GM23338 (cell line): ENCODE measurements at regions not wholly inside any gene's neighbourhood (a gene's known extent, or its start where the extent isn't known, plus 50 kb on each side); places are given as distances from the start of the nearest gene placed in this dataset.

Experiments used
- ATAC-seq: fragments of 200-7000 bp; cut with Tn5 transposase; 3 replicates; pipeline ENCODE4 v1.9.1; 2020
- DNase-seq: peaks from one replicate; pipeline ENCODE4 v3.0.0-alpha.2; 2015; ENCODE audit warnings: low spot score
- H2AFZ ChIP-seq: fragments of 200-600 bp; sonication (generic); 2 replicates; pipeline ENCODE4 v1.8.0; 2016; ENCODE audit warnings: antibody characterized with exemption, mild to moderate bottlenecking, moderate library complexity
- H3F3A ChIP-seq: fragments of 200-600 bp; sonication (generic); replicated peaks from 2 replicates; pipeline ENCODE4 v1.8.0; 2017; ENCODE audit warnings: antibody characterized with exemption, mixed run types, low read depth
- H3K27ac ChIP-seq: fragments of 200-600 bp; sonication (generic); 2 replicates; pipeline ENCODE4 v1.6.1; 2016; ENCODE audit warnings: low read depth
- H3K27me3 ChIP-seq: fragments of 200-600 bp; sonication (generic); 2 replicates; pipeline ENCODE4 v1.8.0; 2016; ENCODE audit warnings: mild to moderate bottlenecking, mixed run types, moderate library complexity; ENCODE audit not compliant: insufficient read depth
- H3K36me3 ChIP-seq: fragments of 200-600 bp; sonication (generic); 2 replicates; pipeline ENCODE4 v1.8.0; 2016; ENCODE audit warnings: mild to moderate bottlenecking; ENCODE audit not compliant: insufficient read depth
- H3K4me1 ChIP-seq: fragments of 200-600 bp; sonication (generic); 2 replicates; pipeline ENCODE4 v1.8.0; 2016; ENCODE audit warnings: mild to moderate bottlenecking, moderate library complexity; ENCODE audit not compliant: insufficient read depth
- H3K4me2 ChIP-seq: fragments of 200-600 bp; sonication (generic); 2 replicates; pipeline ENCODE4 v1.7.1; 2017; ENCODE audit warnings: mixed run types
- H3K4me3 ChIP-seq: fragments of 200-600 bp; sonication (generic); 2 replicates; pipeline ENCODE4 v1.6.1; 2016; ENCODE audit warnings: mixed run types
- H3K79me2 ChIP-seq: fragments of 200-600 bp; sonication (generic); replicated peaks from 2 replicates; pipeline ENCODE4 v1.8.0; 2017; ENCODE audit warnings: mild to moderate bottlenecking; ENCODE audit not compliant: insufficient read depth
- H3K9me2 ChIP-seq: fragments of 200-600 bp; sonication (generic); 2 replicates; pipeline ENCODE4 v1.8.0; 2017; ENCODE audit not compliant: insufficient read depth
- H4K20me1 ChIP-seq: fragments of 200-600 bp; sonication (generic); replicated peaks from 2 replicates; pipeline ENCODE4 v1.8.0; 2017; ENCODE audit warnings: mild to moderate bottlenecking; ENCODE audit not compliant: insufficient read depth
- H3K27ac Mint-ChIP-seq: 2 replicates; pipeline ENCODE4 v1.8.0; 2020; ENCODE audit warnings: inconsistent platforms, mild to moderate bottlenecking, moderate library complexity, mixed read lengths
- H3K27me3 Mint-ChIP-seq: 3 replicates; pipeline ENCODE4 v1.8.0; 2022; ENCODE audit warnings: low read depth, mild to moderate bottlenecking, moderate library complexity, mixed read lengths, inconsistent platforms; ENCODE audit not compliant: insufficient read depth, poor library complexity
- H3K36me3 Mint-ChIP-seq: 3 replicates; pipeline ENCODE4 v1.8.0; 2021; ENCODE audit warnings: low read depth, mild to moderate bottlenecking, inconsistent platforms, moderate library complexity, mixed read lengths
- H3K4me1 Mint-ChIP-seq: 3 replicates; pipeline ENCODE4 v1.8.0; 2020; ENCODE audit warnings: mild to moderate bottlenecking, inconsistent platforms, mixed read lengths
- H3K4me3 Mint-ChIP-seq: 3 replicates; pipeline ENCODE4 v1.8.0; 2021; ENCODE audit warnings: moderate library complexity, mild to moderate bottlenecking, inconsistent platforms, mixed read lengths
- H3K9me3 Mint-ChIP-seq: 3 replicates; pipeline ENCODE4 v1.8.0; 2020; ENCODE audit warnings: moderate library complexity, mild to moderate bottlenecking, inconsistent platforms, mixed read lengths
- EZH2 ChIP-seq: fragments of 200-600 bp; sonication (generic); IDR thresholded peaks from one replicate; pipeline ENCODE4 v1.8.0; 2017; ENCODE audit warnings: antibody characterized with exemption, mild to moderate bottlenecking, low read depth; ENCODE audit not compliant: unreplicated experiment
- TF ChIP-seq, protein P1 (sequence below): IDR thresholded peaks from one replicate; pipeline ENCODE4 v1.6.1; 2018; ENCODE audit warnings: antibody characterized with exemption; ENCODE audit not compliant: unreplicated experiment
- TF ChIP-seq, protein P2 (sequence below): fragments of 250-450 bp; sonication (Bioruptor Pico); IDR thresholded peaks from 2 replicates; pipeline ENCODE4 v1.5.0; 2020; ENCODE audit warnings: mild to moderate bottlenecking, moderate library complexity

DNA sequence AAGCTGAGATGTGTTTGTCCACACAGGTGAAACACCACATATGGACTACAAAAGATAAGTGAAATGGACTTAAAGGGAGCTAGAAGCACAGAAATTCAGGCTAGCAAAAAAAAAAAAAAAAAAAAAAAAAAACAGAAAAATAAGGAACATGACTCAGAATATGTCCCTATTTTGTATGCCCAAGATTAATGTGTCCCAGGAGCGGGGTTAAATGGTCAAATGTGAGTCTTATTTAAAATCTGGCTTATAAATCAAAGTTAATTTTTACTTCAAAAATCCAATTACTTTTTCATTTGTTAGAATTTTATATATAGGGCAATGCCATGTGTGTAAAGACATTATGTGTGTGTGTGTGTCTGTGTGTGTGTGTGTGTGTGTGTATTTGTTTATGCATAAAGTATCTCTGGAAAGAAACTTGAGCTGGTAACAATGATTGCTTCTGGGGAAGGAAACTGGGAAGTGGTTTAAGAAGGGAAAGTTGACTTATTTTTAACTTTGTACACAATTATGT is 986.5 kb downstream of the ROBO2 start:
- Histone ChIP-seq H3K79me2 (no peaks in the 10 kb centered on the region), H3K4me3 (no peak overlapping the region), H3K36me3 (no peaks in the 10 kb centered on the region), H3K4me2 (no peak overlapping the region), H3K9me2 (no peaks in the 10 kb centered on the region; the same call in 1 of the 2 replicates), H3K4me1 (no peaks in the 10 kb centered on the region), H3K27me3 (no peaks in the 10 kb centered on the region), H3K27ac (no peak overlapping the region), H3F3A (no peaks in the 10 kb centered on the region), H4K20me1 (no peaks in the 10 kb centered on the region), H2AFZ (no peak overlapping the region; the same call in 1 of the 2 replicates)
- peaks cover 3% of the 10 kb centered on the region; the same call in 1 of the 3 replicates for H3K36me3 Mint-ChIP-seq
- no peak for TF ChIP-seq EZH2
- TF ChIP-seq, protein P1, sequence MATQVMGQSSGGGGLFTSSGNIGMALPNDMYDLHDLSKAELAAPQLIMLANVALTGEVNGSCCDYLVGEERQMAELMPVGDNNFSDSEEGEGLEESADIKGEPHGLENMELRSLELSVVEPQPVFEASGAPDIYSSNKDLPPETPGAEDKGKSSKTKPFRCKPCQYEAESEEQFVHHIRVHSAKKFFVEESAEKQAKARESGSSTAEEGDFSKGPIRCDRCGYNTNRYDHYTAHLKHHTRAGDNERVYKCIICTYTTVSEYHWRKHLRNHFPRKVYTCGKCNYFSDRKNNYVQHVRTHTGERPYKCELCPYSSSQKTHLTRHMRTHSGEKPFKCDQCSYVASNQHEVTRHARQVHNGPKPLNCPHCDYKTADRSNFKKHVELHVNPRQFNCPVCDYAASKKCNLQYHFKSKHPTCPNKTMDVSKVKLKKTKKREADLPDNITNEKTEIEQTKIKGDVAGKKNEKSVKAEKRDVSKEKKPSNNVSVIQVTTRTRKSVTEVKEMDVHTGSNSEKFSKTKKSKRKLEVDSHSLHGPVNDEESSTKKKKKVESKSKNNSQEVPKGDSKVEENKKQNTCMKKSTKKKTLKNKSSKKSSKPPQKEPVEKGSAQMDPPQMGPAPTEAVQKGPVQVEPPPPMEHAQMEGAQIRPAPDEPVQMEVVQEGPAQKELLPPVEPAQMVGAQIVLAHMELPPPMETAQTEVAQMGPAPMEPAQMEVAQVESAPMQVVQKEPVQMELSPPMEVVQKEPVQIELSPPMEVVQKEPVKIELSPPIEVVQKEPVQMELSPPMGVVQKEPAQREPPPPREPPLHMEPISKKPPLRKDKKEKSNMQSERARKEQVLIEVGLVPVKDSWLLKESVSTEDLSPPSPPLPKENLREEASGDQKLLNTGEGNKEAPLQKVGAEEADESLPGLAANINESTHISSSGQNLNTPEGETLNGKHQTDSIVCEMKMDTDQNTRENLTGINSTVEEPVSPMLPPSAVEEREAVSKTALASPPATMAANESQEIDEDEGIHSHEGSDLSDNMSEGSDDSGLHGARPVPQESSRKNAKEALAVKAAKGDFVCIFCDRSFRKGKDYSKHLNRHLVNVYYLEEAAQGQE: no peak
- TF ChIP-seq, protein P2, sequence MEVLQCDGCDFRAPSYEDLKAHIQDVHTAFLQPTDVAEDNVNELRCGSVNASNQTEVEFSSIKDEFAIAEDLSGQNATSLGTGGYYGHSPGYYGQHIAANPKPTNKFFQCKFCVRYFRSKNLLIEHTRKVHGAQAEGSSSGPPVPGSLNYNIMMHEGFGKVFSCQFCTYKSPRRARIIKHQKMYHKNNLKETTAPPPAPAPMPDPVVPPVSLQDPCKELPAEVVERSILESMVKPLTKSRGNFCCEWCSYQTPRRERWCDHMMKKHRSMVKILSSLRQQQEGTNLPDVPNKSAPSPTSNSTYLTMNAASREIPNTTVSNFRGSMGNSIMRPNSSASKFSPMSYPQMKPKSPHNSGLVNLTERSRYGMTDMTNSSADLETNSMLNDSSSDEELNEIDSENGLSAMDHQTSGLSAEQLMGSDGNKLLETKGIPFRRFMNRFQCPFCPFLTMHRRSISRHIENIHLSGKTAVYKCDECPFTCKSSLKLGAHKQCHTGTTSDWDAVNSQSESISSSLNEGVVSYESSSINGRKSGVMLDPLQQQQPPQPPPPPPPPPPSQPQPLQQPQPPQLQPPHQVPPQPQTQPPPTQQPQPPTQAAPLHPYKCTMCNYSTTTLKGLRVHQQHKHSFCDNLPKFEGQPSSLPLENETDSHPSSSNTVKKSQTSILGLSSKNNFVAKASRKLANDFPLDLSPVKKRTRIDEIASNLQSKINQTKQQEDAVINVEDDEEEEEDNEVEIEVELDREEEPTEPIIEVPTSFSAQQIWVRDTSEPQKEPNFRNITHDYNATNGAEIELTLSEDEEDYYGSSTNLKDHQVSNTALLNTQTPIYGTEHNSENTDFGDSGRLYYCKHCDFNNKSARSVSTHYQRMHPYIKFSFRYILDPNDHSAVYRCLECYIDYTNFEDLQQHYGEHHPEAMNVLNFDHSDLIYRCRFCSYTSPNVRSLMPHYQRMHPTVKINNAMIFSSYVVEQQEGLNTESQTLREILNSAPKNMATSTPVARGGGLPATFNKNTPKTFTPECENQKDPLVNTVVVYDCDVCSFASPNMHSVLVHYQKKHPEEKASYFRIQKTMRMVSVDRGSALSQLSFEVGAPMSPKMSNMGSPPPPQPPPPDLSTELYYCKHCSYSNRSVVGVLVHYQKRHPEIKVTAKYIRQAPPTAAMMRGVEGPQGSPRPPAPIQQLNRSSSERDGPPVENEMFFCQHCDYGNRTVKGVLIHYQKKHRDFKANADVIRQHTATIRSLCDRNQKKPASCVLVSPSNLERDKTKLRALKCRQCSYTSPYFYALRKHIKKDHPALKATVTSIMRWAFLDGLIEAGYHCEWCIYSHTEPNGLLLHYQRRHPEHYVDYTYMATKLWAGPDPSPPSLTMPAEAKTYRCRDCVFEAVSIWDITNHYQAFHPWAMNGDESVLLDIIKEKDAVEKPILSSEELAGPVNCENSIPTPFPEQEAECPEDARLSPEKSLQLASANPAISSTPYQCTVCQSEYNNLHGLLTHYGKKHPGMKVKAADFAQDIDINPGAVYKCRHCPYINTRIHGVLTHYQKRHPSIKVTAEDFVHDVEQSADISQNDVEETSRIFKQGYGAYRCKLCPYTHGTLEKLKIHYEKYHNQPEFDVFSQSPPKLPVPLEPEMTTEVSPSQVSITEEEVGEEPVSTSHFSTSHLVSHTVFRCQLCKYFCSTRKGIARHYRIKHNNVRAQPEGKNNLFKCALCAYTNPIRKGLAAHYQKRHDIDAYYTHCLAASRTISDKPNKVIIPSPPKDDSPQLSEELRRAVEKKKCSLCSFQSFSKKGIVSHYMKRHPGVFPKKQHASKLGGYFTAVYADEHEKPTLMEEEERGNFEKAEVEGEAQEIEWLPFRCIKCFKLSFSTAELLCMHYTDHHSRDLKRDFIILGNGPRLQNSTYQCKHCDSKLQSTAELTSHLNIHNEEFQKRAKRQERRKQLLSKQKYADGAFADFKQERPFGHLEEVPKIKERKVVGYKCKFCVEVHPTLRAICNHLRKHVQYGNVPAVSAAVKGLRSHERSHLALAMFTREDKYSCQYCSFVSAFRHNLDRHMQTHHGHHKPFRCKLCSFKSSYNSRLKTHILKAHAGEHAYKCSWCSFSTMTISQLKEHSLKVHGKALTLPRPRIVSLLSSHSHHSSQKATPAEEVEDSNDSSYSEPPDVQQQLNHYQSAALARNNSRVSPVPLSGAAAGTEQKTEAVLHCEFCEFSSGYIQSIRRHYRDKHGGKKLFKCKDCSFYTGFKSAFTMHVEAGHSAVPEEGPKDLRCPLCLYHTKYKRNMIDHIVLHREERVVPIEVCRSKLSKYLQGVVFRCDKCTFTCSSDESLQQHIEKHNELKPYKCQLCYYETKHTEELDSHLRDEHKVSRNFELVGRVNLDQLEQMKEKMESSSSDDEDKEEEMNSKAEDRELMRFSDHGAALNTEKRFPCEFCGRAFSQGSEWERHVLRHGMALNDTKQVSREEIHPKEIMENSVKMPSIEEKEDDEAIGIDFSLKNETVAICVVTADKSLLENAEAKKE (CRISPR knock-in tag): no peak
- no peak overlapping the region for H3K4me3 Mint-ChIP-seq
- no peaks in the 10 kb centered on the region for H3K4me1 Mint-ChIP-seq
- DNase-seq (no peak), ATAC-seq (no peak)
- no peak overlapping the region for H3K27ac Mint-ChIP-seq
- H3K27me3 Mint-ChIP-seq: peaks cover 4% of the 10 kb centered on the region
- no peaks in the 10 kb centered on the region for H3K9me3 Mint-ChIP-seq
